Colonic mucosa (tissue), 4 donors: ENCODE measurements at regions not wholly inside any gene's neighbourhood (a gene's known extent, or its start where the extent isn't known, plus 50 kb on each side); places are given as distances from the start of the nearest gene placed in this dataset.

Source experiments
- DNase-seq: peaks from one replicate; pipeline ENCODE4 v3.0.0-alpha.2; 2020
- H3K27ac ChIP-seq: fragments of 200-600 bp; one replicate; pipeline ENCODE4 v1.8.0; 2021
- H3K27me3 ChIP-seq: fragments of 200-600 bp; one replicate; pipeline ENCODE4 v1.8.0; 2021
- H3K36me3 ChIP-seq: fragments of 200-600 bp; one replicate; pipeline ENCODE4 v1.8.0; 2021
- H3K4me1 ChIP-seq: fragments of 200-600 bp; one replicate; pipeline ENCODE4 v1.8.0; 2021; ENCODE audit warnings: mild to moderate bottlenecking
- H3K4me3 ChIP-seq: fragments of 200-600 bp; one replicate; pipeline ENCODE4 v1.8.0; 2021
- H3K9ac ChIP-seq, 2 donors: one replicate each; pipeline ENCODE4 v1.7.0; 2013; ENCODE audit warnings: control low read depth in 2 of 2, low read depth in 2 of 2, low read length in 2 of 2
- H3K9me3 ChIP-seq: fragments of 200-600 bp; one replicate; pipeline ENCODE4 v1.8.0; 2021
- CTCF ChIP-seq: fragments of 200-600 bp; IDR thresholded peaks from one replicate; pipeline ENCODE4 v1.8.0; 2022; ENCODE audit warnings: antibody characterized with exemption, mild to moderate bottlenecking
- intact Hi-C: fragments of 100-400 bp; cut with DNase I; formaldehyde crosslinking; loops from one replicate; pipeline ENCODE4 v1.14.1; 2022
- donor health status: healthy.
- donor health status: DM: no; HTN: no; CAD: no.
- donor health status: DM: no; HTN: no; CAD: no.

GRCh38 chr2:147122944-147123343, 721.9 kb upstream of the ACVR2A start:
- Histone ChIP-seq H3K27me3 (no peaks in the 10 kb centered on the region), H3K36me3 (no peaks in the 10 kb centered on the region), H3K4me3 (no peak overlapping the region), H3K9me3 (no peaks in the 10 kb centered on the region), H3K27ac (no peak overlapping the region), H3K4me1 (no peaks in the 10 kb centered on the region), H3K9ac (no peak overlapping the region)
- no peak for TF ChIP-seq CTCF
- no peak for DNase-seq
- intact Hi-C loops = no loop called here

- intact Hi-C loops = no loop called here
- H3K9me3 ChIP-seq = no peaks in the 10 kb centered on the region
- no peak for DNase-seq
- H3K27me3 ChIP-seq = no peaks in the 10 kb centered on the region
- H3K36me3 ChIP-seq = no peaks in the 10 kb centered on the region
- TF ChIP-seq CTCF = no peak
- H3K4me3 ChIP-seq = no peak overlapping the region
- H3K9ac ChIP-seq = no peak overlapping the region
- H3K4me1 ChIP-seq = no peaks in the 10 kb centered on the region
- no peak overlapping the region for H3K27ac ChIP-seq
Measured at GRCh38 chr2:147110962-147111361, 733.9 kb upstream of the ACVR2A start.

- no peak for TF ChIP-seq CTCF
- Histone ChIP-seq H3K4me3 (no peak overlapping the region), H3K9ac (no peak overlapping the region), H3K27ac (no peak overlapping the region), H3K4me1 (no peaks in the 10 kb centered on the region), H3K9me3 (no peaks in the 10 kb centered on the region), H3K36me3 (no peaks in the 10 kb centered on the region), H3K27me3 (no peaks in the 10 kb centered on the region)
- DNase-seq = no peak
- intact Hi-C loops = no loop called here
Measured at GRCh38 chr2:147110317-147110716, 734.5 kb upstream of the ACVR2A start.

- Histone ChIP-seq H3K4me3 (no peak overlapping the region), H3K9ac (no peak overlapping the region), H3K9me3 (no peaks in the 10 kb centered on the region), H3K36me3 (no peaks in the 10 kb centered on the region), H3K27me3 (no peaks in the 10 kb centered on the region), H3K4me1 (no peaks in the 10 kb centered on the region), H3K27ac (no peak overlapping the region)
- intact Hi-C loops = no loop called here
- TF ChIP-seq CTCF = no peak
- DNase-seq = no peak
Measured at GRCh38 chr2:147109291-147109690, 735.5 kb upstream of the ACVR2A start.

GRCh38 chr2:147108548-147108947, 736.3 kb upstream of the ACVR2A start:
- no peaks in the 10 kb centered on the region for H3K27me3 ChIP-seq
- H3K4me3 ChIP-seq = no peak overlapping the region
- intact Hi-C loops = no loop called here
- no peaks in the 10 kb centered on the region for H3K4me1 ChIP-seq
- DNase-seq = no peak
- H3K9me3 ChIP-seq = no peaks in the 10 kb centered on the region
- no peak for TF ChIP-seq CTCF
- H3K36me3 ChIP-seq = no peaks in the 10 kb centered on the region
- no peak overlapping the region for H3K27ac ChIP-seq
- no peak overlapping the region for H3K9ac ChIP-seq
